Stimulated activated CD4-positive, alpha-beta T cell treated with anti-CD3 and anti-CD28 coated beads, Interleukin-4, amount 100 ng/mL, for 24 hours (primary cell): ENCODE measurements at regions not wholly inside any gene's neighbourhood (a gene's known extent, or its start where the extent isn't known, plus 50 kb on each side); places are given as distances from the start of the nearest gene placed in this dataset.
"Not testable (repeated sequence)": the region's sequence is repeated elsewhere in the genome, so short reads cannot be mapped to it uniquely, and the experiment has no call there.

Experiments used
- DNase-seq: peaks from one replicate; pipeline ENCODE4 v3.0.0-alpha.2; 2020

DNA sequence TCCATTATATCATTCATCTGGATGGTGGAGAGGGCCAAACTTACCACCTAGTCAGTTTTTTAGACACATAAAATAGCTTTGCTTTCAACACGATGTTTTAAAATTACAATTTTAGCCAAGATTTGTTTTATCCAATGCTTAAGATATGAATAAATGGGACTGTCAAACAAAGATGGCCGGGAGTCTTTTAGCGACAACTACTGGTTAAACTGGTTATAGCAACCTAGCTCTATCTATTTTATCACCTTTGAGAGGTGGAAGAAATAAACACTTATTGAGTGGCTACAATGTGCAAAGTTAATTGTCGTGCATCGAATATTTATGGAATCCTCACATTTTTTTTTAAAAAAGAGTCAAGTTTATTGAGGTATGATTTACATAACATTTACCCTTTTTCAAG, 279.8 kb downstream of the MIAT start:
- DNase-seq: no peak

DNA sequence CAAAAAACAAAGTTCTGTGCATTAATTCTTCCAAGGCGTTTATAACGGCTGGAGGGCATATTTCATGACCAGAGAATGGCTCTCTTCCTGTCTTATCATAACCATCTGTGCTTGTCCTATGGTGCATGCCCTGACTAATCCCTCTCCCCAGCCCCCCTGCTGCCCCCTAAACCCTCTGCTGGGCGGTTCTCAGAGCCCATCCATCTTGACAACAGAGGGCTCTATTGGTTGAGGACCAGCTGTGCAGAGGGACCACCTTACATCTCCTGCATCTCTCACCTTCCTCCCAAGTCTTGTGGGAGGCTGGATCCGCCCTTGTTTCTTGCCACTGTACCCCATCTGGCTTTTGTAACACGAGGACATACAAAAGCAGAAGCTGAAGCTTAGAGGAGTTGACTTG, 282.1 kb downstream of the MIAT start:
- DNase-seq: no peak

DNA sequence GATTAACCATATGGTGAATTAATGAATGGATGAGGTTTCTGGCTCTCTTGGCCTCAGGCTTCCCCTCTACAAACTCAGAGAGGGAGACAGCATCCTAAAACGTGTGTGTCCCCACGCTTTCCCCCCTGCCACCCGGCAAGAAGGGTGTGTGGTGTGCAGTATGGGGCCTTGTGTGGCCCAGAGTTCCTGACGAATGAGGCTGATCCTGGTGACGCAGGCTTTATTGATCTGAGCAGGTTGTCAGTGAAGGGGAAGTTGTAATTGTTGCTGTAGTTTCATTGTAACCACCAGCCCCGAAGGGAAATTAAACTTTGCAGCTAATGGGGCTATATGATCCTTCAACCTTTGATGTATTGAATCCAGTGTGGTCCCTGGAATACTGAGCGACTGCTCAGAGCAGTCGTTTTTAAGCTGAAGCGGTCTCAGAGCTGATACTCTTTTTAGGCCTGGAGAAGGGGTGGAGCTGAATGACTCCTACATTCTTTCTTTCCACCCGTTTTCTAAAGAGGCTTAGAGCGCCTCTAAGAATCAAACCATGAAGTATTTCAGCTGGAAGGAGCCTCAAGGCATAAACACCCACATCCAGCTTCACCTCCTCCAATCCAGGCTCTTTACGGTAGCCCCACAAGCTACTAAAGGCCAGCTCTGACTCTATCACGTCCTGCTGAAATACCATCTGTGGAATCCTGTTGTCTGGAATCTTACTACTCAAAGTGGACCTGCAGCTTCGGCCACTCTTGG, 284.7 kb downstream of the MIAT start:
- no peak for DNase-seq

DNA sequence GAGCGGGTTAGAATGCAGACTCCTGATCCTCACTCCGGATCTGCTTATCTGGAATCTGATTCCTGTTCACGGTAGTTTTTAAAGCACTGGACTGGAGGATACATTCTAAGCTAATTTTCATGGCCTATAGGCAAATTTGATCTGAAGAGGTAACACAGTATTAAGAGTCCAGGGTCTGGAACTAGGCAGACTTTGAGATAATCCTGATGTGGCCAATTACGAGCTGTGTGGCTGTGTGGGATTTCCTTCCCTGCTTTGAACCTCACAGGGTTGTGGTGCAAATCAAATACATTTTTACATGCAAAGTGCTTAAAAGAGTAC, 285.2 kb downstream of the MIAT start:
- DNase-seq: no peak

DNA sequence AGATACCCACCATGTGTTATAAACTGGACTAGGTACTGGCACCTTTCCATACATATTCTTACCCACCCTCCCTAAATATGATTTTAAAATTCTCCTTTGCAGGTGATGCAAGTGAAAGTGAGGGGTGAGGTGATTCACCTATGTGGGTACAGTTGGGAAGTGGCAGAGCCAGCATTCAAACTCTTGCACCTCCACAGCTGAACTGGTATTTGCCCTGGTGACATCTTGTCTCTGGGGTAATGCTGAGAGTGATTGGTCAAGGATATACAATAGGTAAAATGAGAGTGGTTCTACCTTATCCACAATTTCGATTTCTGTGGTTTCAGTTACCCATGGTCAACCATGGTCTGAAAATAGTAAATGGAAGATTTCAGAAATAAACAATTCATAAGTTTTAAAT, 288.2 kb downstream of the MIAT start:
- DNase-seq: no peak

DNA sequence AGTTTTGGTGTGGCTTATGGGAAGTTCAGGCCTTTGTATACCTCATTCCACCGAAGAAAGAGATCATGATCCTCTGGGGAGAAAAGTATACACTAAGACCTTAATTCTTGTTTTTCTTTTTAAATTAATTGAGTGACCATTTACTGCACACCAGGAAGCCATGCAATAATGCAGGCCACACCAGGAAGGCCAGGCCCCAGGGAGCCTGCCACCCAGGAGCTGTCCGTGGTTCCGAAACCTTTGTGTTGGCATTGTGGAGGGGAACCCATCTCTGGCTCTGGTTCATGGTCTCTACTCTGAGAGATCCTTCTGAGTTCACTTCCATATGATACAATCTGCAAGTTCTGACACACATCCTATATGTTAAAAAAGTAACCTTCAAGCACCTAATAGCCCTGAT, 291.8 kb downstream of the MIAT start:
- DNase-seq: no peak

DNA sequence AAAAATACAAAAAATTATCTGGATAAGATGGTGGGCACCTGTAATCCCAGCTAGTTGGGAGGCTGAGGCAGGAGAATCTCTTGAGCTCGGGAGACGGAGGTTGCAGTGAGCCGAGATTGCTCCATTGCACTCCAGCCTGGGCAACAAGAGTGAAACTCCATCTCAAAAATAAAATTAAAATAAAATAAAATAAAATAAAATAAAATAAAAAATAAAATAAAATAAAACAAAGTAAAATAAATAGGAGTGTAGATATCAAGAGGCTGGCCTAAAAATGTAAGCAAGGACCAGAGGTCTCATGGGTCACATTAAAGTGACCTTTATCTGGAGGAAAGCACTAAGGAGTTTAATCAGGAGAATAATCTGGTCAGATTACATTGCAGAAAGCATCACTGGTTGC, 293.8 kb downstream of the MIAT start:
- DNase-seq: not testable (repeated sequence)

DNA sequence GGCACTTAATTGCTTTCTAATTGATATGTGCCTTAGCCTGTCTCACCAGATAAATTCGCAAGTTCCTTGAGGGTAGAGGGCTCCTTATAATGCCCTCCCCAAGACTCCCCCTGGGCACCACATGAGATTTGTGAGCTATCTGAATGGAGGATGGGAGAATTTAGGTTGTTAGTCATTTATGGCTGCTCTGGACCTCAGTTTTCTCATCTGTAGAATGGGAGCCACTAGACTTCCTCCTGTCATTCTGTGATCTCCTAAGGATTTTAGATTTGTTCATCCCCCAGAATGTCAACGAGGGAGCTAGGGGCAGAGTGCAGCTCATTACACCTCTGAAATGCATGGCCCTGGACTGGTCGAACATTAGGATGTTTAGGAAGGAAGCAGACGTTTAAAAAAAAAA, 294.6 kb downstream of the MIAT start:
- no peak for DNase-seq

DNA sequence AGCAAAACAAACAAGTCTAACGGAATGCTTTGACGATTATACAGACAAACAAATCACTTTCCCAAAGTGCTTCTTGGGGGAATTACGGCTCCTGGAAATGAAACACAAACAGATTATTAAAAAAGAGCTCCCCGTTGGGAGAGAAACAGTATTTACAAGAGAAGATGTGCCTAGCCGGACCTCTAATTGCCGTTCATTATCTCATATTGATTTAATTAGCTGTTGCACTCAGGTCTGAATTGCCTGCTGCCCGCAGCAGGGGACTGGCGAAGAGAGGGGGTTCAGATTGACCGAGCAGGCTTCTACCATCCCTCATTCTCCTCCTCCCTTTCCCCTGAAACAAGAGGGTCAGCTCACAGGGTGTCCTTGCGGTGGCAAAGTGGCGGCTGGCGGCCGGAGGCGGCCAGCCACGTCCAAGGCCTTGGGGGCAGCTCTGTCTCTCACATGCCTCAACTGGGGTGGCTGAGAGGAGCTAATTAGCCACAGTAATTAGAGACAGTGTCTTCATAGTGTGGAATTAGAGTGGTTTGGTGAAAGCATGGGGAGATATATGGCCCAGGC, 295.1 kb downstream of the MIAT start:
- no peak for DNase-seq

DNA sequence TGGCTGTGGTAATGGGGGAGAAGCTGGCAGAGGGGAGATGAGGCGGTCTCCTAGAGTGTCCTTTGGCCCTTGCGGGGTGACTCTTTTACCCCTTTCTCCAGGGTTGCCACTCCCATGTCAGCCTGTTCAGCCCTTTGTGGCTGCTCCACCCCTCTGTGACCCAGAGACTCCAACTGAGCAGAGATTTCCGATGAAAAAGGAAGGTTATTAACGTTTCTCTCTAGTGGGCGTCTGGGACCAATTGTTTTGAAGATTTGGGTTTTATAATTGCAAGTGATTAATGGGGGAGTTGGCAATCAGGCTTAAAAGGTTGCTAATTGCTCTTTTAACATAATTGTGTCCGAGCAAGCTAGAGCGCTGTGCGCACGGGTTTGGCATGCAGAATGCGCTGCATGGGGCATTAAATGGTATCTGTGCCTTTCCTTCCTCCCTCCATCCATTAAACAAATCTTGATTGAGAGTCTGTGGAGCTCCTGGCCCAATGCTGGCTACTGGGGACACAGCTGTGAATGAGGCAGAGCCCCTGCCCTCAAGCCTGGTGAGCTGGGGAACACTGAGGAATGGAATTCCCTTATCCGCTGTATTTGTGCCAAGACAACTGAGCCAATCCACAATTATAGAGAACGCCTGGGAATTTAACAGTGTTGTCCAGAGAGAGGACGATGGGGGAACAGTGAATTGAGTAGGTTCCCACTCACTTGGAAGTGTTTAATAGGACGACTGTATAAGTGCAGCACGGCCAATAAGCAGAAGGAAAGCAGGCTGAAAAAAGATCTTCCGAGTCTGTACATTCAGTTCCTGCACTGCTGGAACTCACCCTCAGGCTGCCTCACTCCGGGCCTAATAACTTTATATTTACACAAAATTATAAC, 295.9 kb downstream of the MIAT start:
- no peak for DNase-seq

DNA sequence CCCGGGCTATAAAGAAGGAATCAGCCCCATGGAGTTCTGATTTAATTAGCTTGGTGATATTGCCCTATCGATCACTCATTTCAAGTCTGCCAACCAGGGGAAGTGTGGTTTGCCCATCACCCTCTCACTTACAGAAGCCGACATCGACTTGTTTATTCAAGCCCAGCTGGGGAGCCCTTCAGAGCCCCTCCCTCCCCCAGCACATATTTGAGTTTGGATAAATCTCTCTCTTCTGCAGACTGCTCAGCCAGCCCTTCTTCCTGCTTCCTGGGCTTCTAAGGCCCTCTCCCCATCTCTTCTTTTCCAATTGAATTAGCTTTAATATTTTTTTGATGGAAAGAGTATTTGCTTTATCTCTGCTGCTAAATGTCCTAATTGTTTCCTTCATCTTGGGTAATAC, 299.0 kb downstream of the MIAT start:
- DNase-seq: no peak

DNA sequence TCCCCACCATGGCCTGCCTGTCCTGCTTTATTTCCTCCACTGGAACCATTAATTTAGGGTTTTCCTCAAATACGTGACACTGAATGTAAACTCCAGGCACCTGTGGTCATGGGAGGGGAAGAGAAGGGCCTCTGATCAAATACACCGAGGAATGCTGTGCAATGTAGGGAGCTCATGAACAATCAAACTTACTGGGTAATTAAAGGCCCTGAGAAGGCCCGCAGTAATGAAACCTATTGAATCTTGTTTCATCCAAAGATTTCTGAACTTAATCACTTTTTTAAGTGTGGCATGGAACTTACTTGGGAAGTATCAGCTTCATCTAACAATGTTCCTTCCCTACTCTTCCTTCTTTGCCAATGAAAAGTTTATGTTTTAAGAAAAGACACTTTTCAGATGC, 299.8 kb downstream of the MIAT start:
- no peak for DNase-seq

DNA sequence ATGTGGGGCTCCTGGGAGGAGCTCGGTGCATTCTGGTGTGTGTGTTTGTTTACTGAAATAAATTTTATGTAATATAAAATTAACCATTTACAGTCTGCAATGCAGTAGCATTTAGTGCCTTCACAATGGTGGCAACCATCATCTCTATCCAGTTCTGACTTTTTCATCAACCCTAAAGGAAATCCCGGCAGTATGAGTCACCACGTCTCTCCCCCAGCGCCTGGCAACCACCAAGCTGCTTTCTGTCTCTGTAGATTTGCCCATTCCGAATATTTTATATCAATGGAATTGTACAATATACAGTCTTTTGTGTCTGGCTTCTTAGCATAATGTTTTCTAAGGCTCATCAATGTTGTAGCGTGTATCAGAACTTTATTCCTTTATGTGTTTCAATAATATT, 300.5 kb downstream of the MIAT start:
- DNase-seq: no peak

DNA sequence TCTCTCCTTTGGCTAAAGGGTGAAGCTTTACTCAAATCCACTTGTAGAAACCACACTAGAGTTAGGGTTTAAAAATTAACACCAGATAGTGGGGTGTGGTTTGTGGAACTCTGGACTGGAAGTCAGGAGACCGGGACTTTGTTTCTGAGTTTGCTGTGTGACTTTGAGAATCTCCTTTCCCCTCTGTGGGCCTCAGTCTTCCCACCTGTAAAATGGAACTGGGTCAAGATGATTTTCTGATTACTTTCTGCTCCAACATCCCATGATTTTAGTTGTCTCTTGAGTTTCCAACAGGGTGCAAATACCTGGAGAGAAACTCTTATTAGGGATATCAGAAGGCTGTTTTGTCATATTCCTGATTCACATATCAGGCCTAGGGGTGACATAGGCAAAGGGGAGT, 301.0 kb downstream of the MIAT start:
- no peak for DNase-seq

DNA sequence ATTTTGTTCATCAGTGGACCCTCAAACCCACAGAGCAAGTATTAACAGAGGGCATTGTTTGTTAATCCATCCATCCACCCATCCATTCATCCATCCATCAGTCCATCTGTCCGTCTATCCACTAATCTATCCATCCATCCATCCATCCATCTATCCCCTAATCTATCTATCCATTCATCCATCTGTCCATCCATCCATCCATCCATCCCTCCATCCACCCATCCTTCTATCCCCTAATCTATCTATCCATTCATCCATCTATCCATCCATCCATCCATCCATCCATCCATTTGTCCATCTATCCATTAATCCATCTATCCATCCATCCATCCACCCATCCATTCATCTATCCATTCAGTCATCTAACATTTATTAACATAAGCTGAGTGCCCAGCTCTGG, 307.3 kb downstream of the MIAT start:
- no peak for DNase-seq

DNA sequence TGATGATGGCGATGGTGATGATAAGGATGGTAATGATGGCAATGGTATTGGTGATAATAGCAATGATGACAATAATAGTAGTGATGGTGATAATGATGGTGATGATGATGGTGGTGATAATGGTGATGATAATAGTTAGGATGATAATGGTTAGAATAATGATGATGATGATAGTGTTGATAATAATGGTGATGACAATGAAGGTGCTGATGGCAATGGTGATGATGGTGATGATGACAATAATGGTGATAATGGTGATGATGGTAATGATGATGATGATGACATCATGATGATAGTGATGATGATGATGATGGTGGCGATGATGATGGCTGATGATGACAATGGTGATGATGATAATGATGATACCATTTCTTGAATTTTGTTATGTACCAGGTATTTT, 309.9 kb downstream of the MIAT start:
- no peak for DNase-seq

DNA sequence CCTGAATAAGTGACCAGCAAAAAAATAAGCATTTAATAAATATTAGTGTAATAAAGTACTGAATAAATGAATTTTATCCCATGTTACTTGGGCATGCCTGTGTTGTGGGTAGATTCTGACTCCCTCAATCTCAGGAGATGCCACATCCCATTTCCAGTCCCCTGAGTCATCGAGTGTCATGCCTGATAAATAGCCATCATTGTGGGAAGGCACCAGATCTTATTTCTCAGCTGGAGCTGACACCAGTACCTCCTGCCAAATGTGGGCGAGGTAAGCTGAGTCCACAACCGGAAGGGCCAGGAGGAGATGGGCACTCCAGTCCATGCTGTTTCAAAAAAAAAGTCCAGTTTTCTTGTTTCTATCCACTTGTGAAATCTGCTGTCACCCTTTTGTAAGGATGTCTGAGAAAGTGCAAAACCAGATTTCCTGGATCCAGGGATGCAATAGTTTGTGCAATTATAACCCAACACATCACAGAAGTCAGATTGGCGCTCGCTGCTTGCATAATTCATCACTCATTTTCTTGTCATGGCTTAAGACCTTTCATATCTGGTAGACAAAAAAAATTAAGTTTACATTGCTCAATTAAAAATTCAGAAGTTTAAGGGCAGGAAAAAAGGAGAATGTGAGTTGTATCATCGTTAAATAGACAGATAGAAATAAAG, 311.6 kb downstream of the MIAT start:
- no peak for DNase-seq

DNA sequence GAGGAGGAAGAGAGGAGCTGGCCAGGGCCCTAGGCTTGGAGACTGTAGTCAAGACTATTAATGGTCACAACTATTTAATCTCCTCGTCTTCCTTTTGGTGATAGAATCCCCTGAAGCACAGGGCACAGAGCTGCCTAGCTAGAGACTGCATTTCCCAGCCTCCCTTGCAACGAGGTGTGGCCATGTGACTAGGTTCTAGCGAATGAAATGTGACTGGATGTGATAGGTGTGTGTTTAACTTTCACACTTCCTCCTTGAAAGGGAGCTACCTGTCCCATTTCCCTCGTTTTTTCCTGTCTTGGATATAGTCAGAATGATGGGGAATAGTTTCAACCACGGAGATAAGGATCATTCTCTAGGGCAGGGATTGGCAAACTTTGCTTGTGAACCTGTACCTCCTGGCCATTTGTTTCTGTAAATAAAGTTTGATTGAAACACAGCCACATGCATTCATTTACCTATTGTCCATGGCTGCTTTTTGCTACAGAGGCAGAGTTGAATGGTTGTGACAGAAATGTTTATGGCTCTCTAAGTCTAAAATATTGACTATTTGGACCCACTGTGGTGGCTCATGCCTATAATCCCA, 313.5 kb downstream of the MIAT start:
- DNase-seq: no peak

DNA sequence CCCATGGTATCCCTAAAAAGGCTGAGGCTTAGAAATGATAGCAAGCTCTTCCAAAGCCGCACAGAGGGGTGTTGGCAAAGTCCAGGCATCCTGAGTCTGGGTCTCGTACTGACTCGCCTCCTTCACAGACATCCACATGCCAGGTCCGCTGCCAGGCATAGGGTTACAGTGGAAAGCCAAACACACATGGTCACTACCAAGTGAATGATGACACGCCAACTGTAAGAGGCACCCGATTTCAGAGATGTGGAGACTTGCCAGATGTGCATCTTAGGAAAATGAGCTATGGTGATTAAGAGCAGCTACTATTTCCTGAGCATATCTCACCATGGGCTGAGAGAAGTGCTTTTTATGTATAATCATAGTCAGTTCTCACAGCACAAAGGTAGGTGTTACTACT, 314.9 kb downstream of the MIAT start:
- no peak for DNase-seq

DNA sequence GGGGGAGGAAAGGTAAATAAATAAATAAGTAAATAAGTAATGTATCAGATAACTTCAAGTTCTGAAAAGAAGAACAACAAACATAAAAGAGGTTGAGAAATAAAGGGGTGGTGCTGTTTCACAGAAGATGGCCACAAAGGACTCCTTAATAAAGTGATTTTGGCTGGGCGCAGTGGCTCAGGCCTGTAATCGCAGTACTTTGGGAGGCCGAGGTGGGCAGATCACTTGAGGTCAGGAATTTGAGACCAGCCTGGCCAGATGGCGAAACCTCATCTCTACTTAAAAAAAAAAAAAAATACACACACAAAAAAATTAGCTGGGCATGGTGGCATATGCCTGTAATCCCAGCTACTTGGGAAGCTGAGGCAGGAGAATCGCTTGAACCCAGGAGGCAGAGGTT, 315.5 kb downstream of the MIAT start:
- DNase-seq: not testable (repeated sequence)

DNA sequence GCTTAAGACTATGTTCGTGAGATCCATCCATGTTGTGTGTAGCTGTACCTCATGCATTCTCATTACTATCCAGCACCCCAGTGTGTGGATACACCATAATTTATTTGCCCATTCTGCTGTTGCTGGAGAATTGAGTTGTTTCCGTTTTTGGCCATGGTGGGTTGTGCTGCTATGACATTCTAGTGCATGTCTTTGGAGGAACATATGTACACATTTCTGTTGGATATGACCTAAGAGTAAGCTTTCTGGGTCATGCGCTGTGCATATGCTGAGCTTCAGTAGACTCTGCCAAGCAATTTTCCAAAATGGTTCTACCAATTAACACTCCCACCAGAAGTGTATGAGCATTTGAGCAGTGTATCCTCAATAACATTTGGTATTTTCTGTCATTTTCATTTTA, 316.6 kb downstream of the MIAT start:
- DNase-seq: no peak

DNA sequence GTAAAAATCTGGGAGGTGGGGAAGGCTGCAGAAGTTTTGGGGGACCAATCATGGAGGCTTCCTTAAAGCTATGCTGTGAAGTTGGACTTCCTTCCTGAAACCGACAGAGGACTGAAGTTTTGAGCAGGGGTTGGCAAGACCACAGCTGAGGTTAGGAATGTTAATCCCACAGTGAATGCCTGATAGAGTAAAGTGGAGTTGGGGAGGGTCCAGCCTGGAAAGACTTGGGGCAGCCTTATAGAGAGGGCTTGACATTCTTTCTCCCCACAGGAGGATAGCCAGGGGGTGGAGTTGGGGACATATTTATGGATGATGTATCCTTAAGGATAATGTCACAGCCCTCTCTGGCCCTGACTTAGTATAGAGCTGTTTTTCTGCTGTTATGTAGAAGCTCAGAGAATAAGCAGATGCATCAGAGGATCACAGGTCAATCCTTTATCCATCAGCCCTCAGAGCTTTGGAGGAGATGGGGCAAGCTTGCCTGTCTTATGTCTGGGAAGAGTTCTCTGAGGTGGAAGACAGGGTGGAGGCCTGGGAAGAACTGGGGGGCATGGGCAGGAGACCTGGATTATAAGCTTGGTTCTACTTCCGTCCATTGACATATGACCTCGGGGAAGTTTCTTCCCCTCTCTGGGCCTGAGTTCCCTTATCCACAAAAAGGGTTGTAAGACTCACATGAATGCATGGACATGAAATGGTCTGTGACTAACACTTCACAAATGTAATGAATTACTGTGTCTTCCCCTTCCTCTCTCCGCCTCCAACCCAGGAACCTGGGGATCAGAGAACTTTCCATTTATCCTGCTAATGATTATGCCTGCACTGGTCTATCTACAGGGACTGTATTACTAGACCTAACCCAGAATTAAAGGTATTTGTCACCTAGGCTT, 317.8 kb downstream of the MIAT start:
- no peak for DNase-seq
